HG02938 (cell line): ENCODE measurements at regions not wholly inside any gene's neighbourhood (a gene's known extent, or its start where the extent isn't known, plus 50 kb on each side); places are given as distances from the start of the nearest gene placed in this dataset.

ENCODE experiments used
- ATAC-seq: cut with Tn5 transposase; IDR thresholded peaks from one replicate; pipeline ENCODE4 v1.9.1; 2021; ENCODE audit warnings: mild to moderate bottlenecking, moderate library complexity; ENCODE audit not compliant: unreplicated experiment

DNA sequence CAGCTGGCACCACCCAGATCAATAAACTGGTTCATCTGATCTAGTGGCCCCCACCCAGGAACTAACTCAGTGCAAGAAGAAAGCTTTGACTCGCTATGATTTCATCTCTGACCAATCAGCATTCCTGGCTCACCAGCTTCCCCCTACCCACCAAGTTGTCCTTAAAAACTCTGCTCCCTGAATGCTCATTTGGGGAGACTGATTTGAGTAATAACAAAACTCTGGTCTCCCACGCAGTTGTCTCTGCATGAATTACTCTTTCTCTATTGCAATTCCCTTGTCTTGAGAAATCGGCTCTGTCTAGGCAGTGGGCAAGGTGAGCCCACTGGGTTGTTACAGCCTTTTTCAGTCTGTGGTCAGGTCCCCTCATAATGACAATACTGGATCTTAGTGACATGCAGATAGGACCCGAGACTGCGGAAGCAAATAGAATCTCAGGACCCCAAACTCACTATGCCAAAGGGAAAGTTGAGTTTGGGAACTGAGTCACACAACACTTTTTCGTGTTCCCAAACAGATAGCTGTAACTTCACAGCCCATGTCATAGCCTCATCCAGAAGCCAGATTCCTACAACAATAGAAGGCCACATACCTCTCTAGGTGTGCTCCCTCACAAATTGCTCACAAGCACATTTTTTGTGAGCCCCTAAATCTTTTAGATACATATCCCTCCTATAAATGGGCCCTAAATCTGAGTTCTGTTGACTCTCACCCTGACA lies 175.2 kb upstream of the RAI14 start:
- no peak for ATAC-seq

DNA sequence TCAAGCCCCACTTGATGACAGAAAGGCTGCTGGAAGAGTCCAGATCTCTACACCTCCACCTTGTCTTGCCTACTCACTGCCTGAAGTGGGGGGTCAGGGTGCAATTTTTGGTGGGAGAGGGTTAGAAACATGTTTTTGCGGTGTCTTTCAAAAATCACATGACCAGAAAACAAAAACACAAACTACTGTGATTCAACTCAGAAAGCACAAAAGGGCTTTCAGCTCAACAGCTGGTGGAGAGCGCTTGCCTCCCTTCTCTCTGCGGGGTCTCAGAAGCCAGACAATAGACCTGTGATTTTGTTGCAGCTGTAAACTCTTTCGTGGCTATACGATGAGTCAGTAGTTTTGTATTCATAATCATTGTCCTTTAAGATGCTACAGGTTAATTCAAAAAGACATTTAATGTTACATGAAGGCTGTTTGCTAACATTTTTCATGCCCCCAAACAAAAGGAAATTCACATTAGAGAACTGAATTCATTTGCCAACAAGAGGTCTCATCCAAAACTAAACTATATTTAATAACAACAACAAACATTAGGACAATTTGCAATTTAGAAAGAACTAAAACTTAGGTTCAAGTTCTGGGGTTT lies 172.6 kb upstream of the RAI14 start:
- ATAC-seq, result no peak

DNA sequence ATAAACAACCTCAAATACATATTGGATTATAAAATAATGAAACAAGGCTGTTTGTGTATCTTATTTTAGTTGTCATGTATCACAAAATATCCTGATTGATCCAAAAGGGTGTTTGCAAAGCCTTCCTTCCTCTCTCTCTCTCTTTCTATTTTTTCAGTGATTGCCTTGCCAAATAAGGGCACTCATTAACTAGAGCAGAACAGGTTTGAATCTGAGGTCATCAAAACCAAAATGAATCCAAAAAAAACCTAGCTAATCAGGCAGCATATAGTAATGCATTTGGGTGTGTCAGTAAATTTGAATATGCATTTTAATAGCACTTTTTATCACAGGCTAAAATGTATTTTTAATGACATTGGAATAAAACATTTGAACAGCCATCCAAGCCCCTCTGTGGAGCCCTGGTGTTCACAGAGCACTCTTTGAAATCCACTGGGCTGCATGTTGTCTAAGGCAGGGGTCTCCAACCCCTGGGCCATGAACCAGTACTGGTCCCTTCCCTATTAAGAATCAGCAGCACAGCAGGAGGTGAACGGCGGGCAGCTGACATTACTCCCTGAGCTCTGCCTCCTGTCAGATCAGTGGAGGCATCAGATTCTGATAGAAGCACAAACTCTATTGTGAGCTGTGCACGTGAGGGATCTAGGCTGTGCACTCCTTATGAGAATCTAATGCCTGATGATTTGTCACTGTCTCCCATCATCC lies 171.8 kb upstream of the RAI14 start:
- ATAC-seq, result no peak

- ATAC-seq, result no peak
Measured at GRCh38 chr5:34485768-34486030, 170.4 kb upstream of the RAI14 start.

DNA sequence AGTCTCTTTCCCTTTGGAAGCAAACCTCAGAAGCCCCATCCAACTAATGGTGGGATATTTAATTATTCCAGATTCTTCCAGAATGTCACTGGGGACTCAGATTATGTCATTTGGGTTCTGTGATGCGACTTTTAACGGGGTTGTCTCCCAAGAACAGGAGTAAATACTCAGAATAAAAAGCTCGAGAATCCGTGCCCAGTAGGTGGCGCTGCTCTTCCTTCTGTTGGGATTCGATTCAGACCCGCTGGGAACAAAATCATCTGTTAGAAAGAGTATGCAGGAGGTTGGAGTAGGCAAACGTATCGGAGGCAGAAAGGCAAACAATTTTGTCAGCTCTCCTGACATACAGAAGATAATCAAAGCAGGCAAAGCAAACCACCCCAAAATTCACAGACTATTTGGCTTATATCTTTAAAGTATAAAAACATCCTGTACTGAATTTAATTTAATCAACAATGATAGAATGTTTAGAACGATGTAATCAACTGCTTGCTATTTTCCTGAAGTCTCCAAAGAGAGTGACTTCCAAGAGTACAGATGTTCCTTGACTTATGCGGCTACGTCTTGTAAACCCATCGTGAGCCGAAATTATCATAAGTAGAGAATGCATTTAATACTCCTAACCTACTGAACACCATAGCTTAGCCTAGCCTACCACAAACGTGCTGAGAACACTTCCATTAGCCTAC lies 169.8 kb upstream of the RAI14 start:
- no peak for ATAC-seq

- no peak for ATAC-seq
Measured at GRCh38 chr5:34486849-34487158, 169.3 kb upstream of the RAI14 start.

DNA sequence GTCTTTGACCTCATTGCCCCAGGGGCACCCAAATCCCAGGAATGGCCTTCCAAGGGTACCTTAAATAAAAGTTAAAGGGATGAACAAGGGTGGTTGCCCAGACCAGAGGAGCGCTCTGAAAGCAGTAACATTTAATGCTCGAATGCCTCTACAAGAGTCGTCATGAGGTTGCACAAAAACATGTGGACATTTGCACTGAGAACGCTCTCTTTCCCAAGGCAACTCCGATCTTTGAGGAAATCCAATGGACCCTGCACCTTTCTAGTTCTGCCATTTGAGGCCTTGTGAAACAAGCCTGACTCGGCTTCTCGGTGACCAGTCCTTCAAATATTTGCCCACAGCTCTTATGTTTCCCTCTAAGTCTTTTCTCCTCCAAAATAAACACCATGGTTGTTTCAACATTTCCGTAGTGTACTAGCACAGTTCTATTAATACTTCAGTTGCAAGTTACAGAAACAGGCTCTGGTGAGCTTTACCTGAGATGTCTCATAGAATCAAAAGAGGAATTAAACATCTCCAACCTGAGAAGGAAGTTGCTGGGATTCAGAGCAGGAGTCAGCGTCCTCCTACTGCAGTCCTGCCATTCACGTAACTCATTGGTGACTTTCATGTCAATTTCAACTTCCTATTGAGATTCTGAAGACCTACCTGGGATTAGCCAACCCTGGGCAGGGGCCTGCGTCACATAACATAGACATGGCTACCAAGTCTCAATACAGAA lies 168.8 kb upstream of the RAI14 start:
- no peak for ATAC-seq

GRCh38 chr5:34487956-34488355 lies 168.2 kb upstream of the RAI14 start:
- no peak for ATAC-seq

GRCh38 chr5:34488984-34489383 lies 167.1 kb upstream of the RAI14 start:
- no peak for ATAC-seq

DNA sequence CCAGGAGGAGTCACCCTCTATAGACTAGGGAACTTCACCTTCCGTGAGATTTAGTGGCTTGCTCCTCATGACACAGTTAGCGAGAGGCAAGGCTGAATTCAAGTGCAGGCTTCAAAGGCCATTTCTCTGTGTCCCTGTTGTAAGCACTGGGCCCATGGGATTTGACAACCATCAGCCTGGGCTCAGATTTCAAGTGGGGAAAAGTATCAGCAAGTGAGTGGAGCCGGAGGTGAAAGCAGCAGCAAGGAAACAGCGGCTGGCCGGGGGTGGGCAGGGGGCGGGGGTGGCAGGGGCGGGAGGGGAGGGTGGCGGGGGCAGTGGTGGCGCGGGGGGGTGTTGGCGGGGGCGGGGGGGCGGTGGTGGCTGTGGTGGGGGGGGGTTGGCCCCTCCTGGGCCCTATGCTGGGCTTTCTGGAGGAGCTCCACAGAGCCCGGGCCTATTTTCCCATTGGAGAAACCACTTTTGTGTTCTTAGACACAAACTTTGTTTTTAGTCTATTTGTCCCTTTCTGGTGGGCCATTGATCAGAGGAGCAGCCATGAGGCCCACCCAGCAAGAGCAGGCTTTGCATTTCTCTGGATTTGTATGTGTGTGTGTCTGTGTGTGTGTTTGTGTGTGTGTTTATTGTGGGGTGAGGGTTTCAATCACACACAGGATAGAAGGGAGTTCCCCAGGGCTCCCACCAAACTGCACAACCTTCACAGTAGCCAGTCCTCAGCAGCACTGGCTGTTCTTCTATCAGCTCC lies 165.4 kb upstream of the RAI14 start:
- ATAC-seq, result no peak

DNA sequence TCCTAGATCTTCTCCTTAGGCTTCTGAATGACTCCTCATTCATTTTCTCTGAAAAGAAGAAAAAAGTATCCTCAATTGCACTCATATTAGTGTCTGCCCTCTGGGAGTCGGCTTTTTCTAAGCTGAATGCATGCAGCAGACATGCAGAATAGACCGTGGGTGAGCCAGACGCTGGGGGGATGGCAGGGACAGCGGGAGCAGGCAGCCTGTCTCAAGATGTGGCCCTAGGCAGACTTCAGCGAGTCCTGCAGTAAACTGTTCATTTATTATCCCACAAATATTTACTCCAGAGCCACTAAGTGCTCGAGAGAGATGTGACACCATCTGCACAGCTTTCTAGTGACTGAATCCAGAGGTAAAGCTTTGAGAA lies 164.9 kb upstream of the RAI14 start:
- ATAC-seq, result no peak

DNA sequence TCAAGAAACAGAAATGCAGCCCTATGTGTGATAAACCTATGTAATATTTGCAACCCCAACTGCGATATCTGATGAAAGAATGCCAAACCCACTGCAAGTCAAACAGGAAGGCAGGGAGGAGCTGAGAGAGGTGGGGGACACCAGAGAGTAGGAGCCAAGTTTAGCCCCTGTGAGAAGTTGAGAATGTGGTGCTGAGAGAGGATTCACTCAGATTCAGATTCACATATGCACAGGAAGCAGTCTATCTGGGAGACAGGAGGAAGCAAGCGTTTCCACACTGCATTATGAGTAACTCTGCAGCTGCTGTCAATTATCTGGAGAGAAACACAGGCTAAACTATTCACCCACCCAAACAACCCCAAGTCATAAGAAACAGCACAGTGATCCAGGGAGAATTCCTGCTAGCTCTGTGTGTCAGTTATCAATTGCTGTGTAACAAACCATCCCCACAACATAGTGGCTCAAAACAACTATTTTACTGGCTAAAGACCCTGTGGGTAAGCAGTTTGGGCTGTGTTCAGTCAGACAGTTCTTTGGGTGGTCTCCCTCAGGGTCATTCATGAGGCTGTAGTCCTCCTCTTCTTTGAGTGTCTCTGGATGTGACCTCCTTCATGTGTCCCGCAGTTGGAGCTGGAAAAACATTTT lies 161.9 kb upstream of the RAI14 start:
- no peak for ATAC-seq

- no peak for ATAC-seq
Measured at GRCh38 chr5:34495178-34495577, 160.9 kb upstream of the RAI14 start.

- no peak for ATAC-seq
Measured at GRCh38 chr5:34496260-34496691, 159.9 kb upstream of the RAI14 start.

- no peak for ATAC-seq
Measured at GRCh38 chr5:34496701-34497469, 159.2 kb upstream of the RAI14 start.

- ATAC-seq, result no peak
Measured at GRCh38 chr5:34497470-34497808, 158.7 kb upstream of the RAI14 start.

GRCh38 chr5:34498572-34498971 lies 157.6 kb upstream of the RAI14 start:
- no peak for ATAC-seq

GRCh38 chr5:34499001-34499734 lies 157.0 kb upstream of the RAI14 start:
- ATAC-seq, result peak; percentile 95

GRCh38 chr5:34500236-34500847 lies 155.8 kb upstream of the RAI14 start:
- no peak for ATAC-seq
